OCI-LY3 (cell line): ENCODE measurements at regions not wholly inside any gene's neighbourhood (a gene's known extent, or its start where the extent isn't known, plus 50 kb on each side); places are given as distances from the start of the nearest gene placed in this dataset.

ENCODE experiments used
- EZH2phosphoT487 ChIP-seq: fragments of 200-600 bp; shearing (Covaris generic); IDR thresholded peaks from 2 replicates; pipeline ENCODE4 v1.6.1; 2018; ENCODE audit warnings: antibody characterized with exemption, mixed run types, low read depth
- TF ChIP-seq, protein P1 (sequence below): fragments of 200-600, 300-600 bp; sonication (generic); IDR thresholded peaks from 2 replicates; pipeline ENCODE4 v1.5.1; 2014; ENCODE audit warnings: antibody characterized with exemption, low read length, low read depth

- TF ChIP-seq, protein P1, sequence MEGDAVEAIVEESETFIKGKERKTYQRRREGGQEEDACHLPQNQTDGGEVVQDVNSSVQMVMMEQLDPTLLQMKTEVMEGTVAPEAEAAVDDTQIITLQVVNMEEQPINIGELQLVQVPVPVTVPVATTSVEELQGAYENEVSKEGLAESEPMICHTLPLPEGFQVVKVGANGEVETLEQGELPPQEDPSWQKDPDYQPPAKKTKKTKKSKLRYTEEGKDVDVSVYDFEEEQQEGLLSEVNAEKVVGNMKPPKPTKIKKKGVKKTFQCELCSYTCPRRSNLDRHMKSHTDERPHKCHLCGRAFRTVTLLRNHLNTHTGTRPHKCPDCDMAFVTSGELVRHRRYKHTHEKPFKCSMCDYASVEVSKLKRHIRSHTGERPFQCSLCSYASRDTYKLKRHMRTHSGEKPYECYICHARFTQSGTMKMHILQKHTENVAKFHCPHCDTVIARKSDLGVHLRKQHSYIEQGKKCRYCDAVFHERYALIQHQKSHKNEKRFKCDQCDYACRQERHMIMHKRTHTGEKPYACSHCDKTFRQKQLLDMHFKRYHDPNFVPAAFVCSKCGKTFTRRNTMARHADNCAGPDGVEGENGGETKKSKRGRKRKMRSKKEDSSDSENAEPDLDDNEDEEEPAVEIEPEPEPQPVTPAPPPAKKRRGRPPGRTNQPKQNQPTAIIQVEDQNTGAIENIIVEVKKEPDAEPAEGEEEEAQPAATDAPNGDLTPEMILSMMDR, result peak; percentile 71
- no peak for TF ChIP-seq EZH2phosphoT487
These were observed 187.9 kb upstream of the STXBP6 start for GRCh38 chr14:25237845-25238244.
